Frontal cortex (tissue), 3 donors: ENCODE measurements at regions not wholly inside any gene's neighbourhood (a gene's known extent, or its start where the extent isn't known, plus 50 kb on each side); places are given as distances from the start of the nearest gene placed in this dataset.

ENCODE experiments used
- DNase-seq, 2 donors: peaks; one replicate each; pipeline ENCODE4 v3.0.0; 2012; ENCODE audit warnings: low spot score in 2 of 2
- FAIRE-seq: peaks from 2 replicates; lab custom pipeline; 2012; peaks lifted over from hg19 to GRCh38; lab: Jason Lieb, UNC
- donor health status: control.
- donor health status: control.
- donor health status: control.

GRCh38 chr22:47826016-47826415 is 1063.6 kb downstream of the TBC1D22A start:
- FAIRE-seq (no peak), DNase-seq (no peak)

- no peak for FAIRE-seq
Observed at GRCh38 chr22:47822422-47822821, 1060.0 kb downstream of the TBC1D22A start.

DNA sequence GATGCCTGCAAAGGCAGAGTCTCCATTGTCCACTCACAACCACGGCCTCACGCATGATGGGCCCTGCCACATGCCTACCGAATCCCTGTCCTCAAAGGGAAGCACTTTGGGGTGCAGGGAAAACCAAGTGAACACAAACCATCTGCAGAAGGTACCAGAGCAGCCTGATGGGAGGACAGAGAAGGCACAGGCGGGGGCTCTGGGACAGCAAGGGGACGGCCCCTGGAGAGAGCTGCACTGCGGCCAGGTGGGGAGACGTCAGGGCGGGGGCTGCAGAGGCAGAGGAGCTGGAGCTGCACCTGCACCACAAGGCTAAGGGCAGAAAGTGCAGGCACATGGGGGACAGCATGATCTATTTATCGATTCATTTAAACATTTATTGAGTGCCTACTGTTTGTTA is 1056.0 kb downstream of the TBC1D22A start:
- FAIRE-seq (no peak), DNase-seq (no peak)

More at GRCh38 chr22:47822422-47822821, 1060.0 kb downstream of the TBC1D22A start:
- no peak for DNase-seq

DNA sequence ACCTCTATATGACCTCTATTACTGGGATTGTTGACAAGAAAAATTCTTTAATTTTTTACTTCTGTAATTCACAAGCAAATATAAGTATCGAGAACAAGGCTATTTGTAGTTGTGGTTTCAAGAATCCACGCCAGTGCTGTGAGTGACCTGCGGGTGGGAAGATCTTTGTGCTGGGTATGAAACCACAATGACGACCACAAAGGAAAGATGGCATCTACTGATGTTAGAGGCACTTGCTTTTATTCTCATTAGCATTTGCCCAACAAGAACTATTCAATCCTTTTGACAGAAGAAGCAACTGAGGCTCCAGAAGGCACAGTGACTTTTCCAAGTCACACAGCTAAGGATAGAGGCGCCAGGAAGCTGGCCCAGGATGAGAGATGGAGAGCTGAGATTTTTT is 1054.9 kb downstream of the TBC1D22A start:
- FAIRE-seq: no peak
- DNase-seq: no peak

DNA sequence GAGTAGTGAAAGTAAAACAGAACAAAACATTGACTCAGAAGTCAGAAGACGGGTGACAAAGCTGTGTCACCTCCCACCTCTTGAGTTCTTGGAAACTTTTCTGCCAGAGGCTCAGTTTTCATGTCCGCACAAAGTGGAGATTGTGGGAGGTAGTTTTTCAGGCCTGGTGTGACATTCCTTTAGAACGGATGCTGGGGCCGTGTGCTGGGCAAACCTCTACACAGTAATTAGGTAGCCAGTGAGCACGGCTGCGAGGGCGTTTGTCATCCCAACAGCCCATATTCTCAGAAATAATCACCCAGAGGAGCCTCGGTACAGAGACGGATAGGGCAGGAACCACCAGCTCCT is 1054.4 kb downstream of the TBC1D22A start:
- DNase-seq (no peak), FAIRE-seq (no peak)

DNA sequence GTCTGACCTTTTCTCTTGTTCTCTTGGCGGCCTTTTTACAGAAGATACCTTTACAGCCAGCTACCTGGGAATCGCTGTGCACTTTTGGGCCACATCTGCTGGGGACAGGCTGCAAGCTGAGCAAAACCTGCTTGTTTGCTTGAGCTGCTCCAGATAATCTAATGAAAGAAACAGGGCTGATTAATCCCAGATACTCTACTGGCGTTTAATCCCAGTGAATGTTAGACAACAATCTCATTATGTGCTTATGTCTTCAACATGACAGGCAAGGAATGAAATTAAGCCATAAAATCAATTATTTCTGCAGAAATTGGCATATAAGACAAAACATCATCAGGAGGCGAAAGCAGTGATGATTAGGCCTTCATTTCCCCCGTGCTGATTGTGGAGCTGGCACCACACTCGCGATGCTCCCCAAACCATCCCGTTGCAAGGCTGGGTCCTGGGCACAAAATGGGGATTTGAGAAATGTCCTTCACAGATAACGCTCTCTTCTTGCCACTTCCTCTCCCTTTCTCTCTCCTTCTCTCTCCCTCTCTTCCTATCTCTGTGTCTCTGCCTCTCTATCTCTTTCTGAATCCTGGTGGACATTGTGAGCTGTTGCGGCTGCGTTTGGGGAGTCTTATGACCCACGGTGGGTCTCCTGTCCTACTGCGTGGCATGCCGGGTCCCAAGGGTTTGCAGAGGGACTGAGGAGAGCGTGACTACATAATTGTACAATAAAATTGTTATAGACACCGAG is 1053.8 kb downstream of the TBC1D22A start:
- DNase-seq (no peak), FAIRE-seq (no peak)

DNA sequence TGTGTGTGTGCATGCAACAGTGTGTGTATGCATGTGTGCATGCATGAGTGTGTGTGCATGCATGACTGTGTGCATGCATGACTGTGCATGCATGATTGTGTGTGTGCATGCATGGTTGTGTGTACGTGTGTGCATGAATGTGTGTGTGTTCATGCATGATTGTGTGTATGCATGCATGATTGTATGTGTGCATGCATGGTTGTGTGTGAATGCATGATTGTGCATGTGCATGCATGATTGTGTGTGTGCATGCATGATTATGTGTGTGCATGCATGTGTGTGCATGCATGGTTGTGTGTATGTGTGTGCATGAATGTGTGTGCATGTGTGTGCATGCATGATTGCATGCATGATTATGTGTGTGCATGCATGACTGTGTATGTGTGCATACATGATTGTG is 1052.0 kb downstream of the TBC1D22A start:
- FAIRE-seq (no peak), DNase-seq (no peak)

- no peak for FAIRE-seq
- DNase-seq: no peak
Observed at GRCh38 chr22:47813661-47814060, 1051.2 kb downstream of the TBC1D22A start.

DNA sequence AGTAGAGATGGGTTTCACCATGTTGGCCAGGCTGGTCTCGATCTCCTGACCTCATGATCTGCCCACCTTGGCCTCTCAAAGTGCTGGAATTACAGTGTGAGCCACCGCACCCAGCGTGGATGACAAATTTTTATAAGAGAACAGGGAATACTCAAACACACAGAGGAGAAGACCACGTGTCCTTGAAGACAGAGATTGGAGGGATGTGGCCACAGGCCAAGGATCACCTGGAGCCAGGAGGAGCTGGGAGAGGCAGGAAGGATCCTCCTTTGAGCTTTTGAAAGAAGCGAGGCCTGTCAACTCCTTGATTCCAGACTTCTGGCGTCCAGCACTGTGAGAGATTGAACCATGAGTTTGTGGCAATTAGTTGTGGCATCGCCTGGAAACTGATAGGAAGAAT is 1049.5 kb downstream of the TBC1D22A start:
- no peak for FAIRE-seq

GRCh38 chr22:47810505-47811500 is 1048.4 kb downstream of the TBC1D22A start:
- no peak for FAIRE-seq

More for the DNA sequence above, 1049.5 kb downstream of the TBC1D22A start:
- no peak for DNase-seq

DNA sequence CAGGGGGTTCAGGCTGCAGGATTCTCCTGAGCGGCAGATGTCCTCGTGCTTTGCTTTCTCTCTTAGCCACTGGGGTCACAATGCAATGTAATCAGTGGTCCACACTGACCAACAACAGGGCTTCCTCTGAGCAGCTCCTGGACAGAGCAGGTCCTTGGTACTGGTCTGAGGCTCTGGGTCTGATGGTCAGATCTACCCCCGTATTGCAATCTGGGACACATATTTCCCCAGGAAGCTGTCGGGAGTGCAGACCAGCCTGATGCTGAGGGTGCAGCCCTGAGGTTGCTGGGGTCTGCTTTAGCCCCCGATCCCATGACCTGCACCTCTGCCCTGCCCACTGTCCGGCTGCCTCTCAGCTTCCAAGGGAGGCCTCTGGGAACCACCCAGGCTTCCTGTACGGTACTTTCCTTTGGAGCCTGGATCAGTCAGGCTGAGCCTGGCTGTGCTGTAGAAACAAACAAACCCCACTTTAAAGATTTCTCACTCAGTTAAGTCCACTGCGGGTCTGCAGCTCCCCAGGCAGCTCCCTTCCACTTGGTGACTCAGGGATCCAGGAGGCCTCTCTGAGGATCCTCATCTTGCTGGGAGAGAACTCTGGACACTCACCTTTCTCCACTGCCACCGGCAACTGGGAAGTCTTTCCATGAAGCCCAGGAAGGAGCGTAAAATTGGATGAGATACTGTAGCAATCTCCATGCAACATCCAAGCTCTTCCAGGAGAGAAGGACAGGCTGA is 1046.6 kb downstream of the TBC1D22A start:
- FAIRE-seq: no peak
- no peak for DNase-seq

More at GRCh38 chr22:47810505-47811500, 1048.4 kb downstream of the TBC1D22A start:
- DNase-seq: no peak

GRCh38 chr22:47808236-47808635 is 1045.8 kb downstream of the TBC1D22A start:
- no peak for DNase-seq
- no peak for FAIRE-seq

GRCh38 chr22:47807506-47807905 is 1045.1 kb downstream of the TBC1D22A start:
- no peak for DNase-seq
- no peak for FAIRE-seq

- DNase-seq: no peak
Observed at GRCh38 chr22:47806894-47807293, 1044.4 kb downstream of the TBC1D22A start.

GRCh38 chr22:47805394-47805935 is 1043.0 kb downstream of the TBC1D22A start:
- no peak for FAIRE-seq
- DNase-seq: no peak

More at GRCh38 chr22:47806894-47807293, 1044.4 kb downstream of the TBC1D22A start:
- no peak for FAIRE-seq

GRCh38 chr22:47804281-47804680 is 1041.8 kb downstream of the TBC1D22A start:
- FAIRE-seq: no peak
- no peak for DNase-seq

DNA sequence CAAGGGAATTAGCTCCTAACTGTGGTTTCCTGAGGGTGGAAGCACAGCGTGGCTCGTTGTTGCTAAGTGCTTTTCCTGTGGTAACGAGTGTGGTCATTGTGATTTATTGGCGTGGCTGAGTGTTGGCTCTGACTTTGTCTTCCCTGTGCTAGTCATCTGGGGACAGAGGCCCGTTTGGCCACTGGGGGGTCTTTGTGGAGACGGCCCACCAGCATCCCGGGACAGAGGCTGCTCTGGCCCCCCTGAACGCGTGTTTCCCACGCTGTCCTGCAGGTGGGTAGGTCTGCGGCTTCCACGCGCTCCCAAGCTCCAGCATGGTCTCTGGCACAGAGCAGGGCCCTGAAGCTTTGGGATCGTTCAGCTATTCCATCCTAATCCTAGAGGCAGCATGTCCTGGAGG is 1040.0 kb downstream of the TBC1D22A start:
- no peak for FAIRE-seq
- DNase-seq: no peak

DNA sequence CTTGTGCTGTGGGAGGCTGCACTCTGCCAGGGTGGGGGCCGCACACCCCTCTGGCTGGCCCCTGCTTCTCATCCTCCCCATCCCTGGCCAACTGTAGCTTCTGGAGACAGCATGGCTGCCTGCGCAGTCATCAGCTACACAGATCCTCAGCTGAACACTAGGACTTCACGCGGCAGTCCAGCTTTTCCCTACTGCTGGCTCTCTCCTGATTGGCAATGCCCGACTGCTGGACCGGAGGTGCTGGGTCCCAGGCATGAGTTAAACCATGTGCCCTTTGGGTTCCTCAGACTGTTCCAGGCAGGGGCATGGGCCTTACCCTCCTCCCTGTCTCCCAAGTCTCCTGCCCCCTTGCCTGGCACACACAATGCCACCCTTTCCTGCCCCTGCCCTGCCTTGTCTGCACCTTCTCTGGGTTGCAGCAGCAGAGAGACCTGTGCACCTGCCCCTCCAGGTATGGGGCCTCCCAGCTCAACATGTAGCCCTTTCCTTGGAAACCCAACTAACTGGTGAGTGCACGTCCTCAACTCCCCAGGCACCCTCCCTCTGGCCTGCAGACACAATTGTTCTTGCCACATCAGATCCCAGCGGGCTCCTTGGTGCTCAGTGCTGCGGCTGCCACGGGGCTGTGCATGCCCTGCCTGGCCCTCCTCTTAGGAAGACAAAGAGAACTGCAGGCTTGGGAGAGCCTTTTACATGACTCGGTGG is 1039.2 kb downstream of the TBC1D22A start:
- FAIRE-seq (no peak), DNase-seq (no peak)

GRCh38 chr22:47798229-47798628 is 1035.8 kb downstream of the TBC1D22A start:
- FAIRE-seq: no peak

More at GRCh38 chr22:47798229-47798628, 1035.8 kb downstream of the TBC1D22A start:
- DNase-seq: no peak
